ENCODE measurements at regions not wholly inside any gene's neighbourhood (a gene's known extent, or its start where the extent isn't known, plus 50 kb on each side); places are given as distances from the start of the nearest gene placed in this dataset.
"Not testable (repeated sequence)": the region's sequence is repeated elsewhere in the genome, so short reads cannot be mapped to it uniquely, and the experiment has no call there.

- Mint-ChIP-seq H3K36me3 (no peaks in the 10 kb centered on the region), H3K4me1 (peaks cover 10% of the 10 kb centered on the region), H3K4me3 (no peak overlapping the region), H3K9me3 (peaks cover 4% of the 10 kb centered on the region), H3K27me3 (no peaks in the 10 kb centered on the region), H3K27ac (peak overlapping the region; percentile 35)
- DNase-seq: no peak
- CTCF ChIA-PET: no interaction called here
These were observed 147.5 kb downstream of the NFKBIZ start for GRCh38 chr3:101996832-101997231.

DNA sequence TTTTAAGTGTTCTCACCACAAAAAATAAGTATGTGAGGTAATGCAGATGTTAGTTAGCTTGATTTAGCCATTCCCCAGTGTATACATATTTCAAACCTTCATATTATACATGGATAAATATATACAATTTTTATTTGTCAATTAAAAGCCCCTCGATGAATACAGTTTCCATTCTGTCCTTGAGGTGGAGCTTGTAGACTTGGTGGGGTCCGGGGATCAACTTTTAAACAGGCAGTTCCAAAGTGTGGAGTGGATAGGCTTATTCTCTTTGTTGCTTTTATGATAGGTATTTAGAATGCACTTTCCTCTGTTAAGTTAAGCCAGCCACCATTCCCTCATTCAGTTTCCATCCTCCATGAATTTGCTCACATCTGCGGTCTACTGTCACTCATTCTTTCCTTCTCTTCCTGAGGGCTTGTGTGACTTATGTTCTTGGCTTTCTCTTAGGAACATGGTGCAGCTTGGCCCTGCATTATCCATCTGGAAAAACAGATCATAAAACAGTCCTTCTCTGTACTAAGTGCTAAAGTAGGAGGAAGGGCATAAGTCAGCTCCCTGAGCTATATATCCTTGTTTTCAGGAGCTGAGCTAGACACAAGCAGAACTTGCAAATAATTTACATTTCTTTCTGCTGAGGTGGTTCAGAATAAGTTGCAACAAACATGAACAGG lies 149.1 kb downstream of the NFKBIZ start:
- Mint-ChIP-seq H3K4me3 (no peak overlapping the region), H3K9me3 (peaks cover 9% of the 10 kb centered on the region), H3K27me3 (no peaks in the 10 kb centered on the region), H3K36me3 (no peaks in the 10 kb centered on the region), H3K27ac (no peak overlapping the region), H3K4me1 (peaks cover 13% of the 10 kb centered on the region)
- CTCF ChIA-PET: interaction anchor here (1.4 kb wide), 1 partner anchor 19 kb away, joined by 3 read pairs; no protein-coding TSS in a partner anchor
- no peak for DNase-seq

GRCh38 chr3:101999177-101999779 lies 150.0 kb downstream of the NFKBIZ start:
- Mint-ChIP-seq H3K9me3 (peaks cover 9% of the 10 kb centered on the region), H3K4me1 (peaks cover 13% of the 10 kb centered on the region), H3K27ac (no peak overlapping the region), H3K36me3 (no peaks in the 10 kb centered on the region), H3K27me3 (no peaks in the 10 kb centered on the region), H3K4me3 (no peak overlapping the region)
- CTCF ChIA-PET: interaction anchor here (1.4 kb wide), 1 partner anchor 18 kb away, joined by 3 read pairs; no protein-coding TSS in a partner anchor
- DNase-seq: no peak

DNA sequence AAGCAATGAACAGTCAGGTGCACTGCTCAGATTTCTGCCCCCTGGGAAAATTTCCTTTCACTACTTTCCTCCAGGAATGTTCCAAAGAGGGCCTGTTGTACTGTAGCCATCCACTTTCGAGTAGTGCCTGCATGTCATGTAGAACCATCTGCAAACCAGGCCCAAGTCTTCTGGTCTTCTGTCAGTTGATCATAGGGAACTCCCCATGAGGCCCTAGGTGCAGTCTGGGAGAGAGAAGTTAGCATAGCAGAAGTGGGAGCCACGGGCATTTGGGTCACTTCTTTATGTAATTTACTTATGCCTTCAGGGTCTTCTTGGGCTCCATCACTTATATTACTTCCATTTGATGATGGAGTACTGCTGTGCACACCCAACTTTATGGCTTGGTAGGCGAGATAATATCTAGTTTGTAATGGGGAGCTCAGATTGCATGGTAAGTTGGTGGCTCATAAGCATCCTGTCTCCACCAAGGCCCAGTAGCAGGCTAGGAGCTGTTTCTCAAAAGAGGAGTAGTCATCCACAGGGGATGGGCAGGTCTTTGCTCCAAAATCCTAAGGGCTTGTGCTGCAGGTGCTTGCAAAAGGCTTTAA lies 151.4 kb downstream of the NFKBIZ start:
- DNase-seq: no peak
- H3K36me3 Mint-ChIP-seq: no peaks in the 10 kb centered on the region
- H3K4me3 Mint-ChIP-seq: no peak overlapping the region
- CTCF ChIA-PET: no interaction called here
- H3K9me3 Mint-ChIP-seq: peaks cover 9% of the 10 kb centered on the region
- H3K4me1 Mint-ChIP-seq: peaks cover 6% of the 10 kb centered on the region
- no peaks in the 10 kb centered on the region for H3K27me3 Mint-ChIP-seq
- no peak overlapping the region for H3K27ac Mint-ChIP-seq

DNA sequence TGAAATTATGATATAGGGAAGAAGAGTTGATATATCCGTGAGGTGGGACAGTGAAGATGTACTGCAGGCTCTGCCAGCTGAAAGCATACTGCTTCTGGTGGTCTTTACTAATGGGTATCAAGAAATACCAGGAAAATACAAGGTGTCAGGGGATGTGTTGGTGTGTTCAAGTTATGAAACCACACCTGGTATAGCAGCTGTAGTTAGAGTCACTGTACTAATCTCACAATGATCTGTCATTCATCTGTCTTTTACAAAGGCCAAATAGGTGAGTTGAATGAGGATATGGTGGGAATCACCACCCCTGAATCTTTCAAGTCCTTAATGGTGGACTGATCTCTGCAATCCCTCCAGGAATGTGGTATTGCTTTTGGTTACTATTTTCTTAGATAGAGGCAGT lies 152.7 kb downstream of the NFKBIZ start:
- H3K4me1 Mint-ChIP-seq: peaks cover 6% of the 10 kb centered on the region
- H3K27me3 Mint-ChIP-seq: no peaks in the 10 kb centered on the region

DNA sequence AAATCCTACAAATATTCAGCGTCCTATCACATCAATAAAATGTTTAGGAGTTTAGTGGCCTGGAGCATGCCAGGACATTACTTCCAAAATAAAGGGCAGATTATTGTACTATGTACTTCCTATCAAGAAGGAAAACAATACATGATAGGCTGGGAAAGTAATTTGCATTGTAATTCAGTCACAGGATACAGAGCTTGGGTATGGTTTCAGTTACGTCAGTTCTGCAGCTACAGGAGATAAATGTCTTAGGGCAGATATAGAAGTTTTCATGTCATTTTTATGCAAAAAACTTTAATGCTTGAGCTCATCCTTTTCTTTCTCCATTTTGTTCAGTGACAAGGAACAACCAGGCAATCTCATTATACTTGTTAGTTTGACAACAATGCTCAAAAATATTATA lies 155.2 kb downstream of the NFKBIZ start:
- Mint-ChIP-seq H3K9me3 (peaks cover 13% of the 10 kb centered on the region), H3K4me3 (no peak overlapping the region)
- CTCF ChIA-PET: no interaction called here

More for the DNA sequence above, 152.7 kb downstream of the NFKBIZ start:
- CTCF ChIA-PET: no interaction called here
- no peaks in the 10 kb centered on the region for H3K36me3 Mint-ChIP-seq
- no peak overlapping the region for H3K27ac Mint-ChIP-seq
- H3K4me3 Mint-ChIP-seq: no peak overlapping the region
- peaks cover 9% of the 10 kb centered on the region for H3K9me3 Mint-ChIP-seq
- no peak for DNase-seq

DNA sequence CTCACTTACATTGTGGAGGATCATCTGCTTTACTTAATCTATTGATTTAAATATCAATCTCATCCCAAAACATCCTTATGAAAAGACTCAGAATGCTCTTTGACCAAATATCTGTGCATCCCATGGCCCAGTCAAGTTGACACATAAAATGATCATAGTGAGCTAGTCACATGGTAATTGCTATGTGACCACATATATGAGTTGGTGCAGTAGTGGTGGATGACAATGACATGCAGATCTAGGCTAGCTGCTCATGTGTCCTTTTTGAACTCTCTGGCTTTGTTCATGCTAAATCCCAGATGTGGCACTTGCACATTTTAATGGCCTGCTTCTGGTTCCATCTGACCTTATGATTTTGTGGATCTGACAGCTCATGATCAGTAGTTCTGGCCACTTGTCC lies 156.2 kb downstream of the NFKBIZ start:
- Mint-ChIP-seq H3K4me1 (peaks cover 6% of the 10 kb centered on the region), H3K27ac (no peak overlapping the region), H3K36me3 (no peaks in the 10 kb centered on the region), H3K4me3 (no peak overlapping the region), H3K9me3 (peaks cover 13% of the 10 kb centered on the region), H3K27me3 (no peaks in the 10 kb centered on the region)
- no peak for DNase-seq
- CTCF ChIA-PET: no interaction called here

More for the DNA sequence above, 155.2 kb downstream of the NFKBIZ start:
- H3K27ac Mint-ChIP-seq: no peak overlapping the region
- H3K36me3 Mint-ChIP-seq: no peaks in the 10 kb centered on the region
- no peaks in the 10 kb centered on the region for H3K27me3 Mint-ChIP-seq
- DNase-seq: no peak
- H3K4me1 Mint-ChIP-seq: peaks cover 6% of the 10 kb centered on the region

DNA sequence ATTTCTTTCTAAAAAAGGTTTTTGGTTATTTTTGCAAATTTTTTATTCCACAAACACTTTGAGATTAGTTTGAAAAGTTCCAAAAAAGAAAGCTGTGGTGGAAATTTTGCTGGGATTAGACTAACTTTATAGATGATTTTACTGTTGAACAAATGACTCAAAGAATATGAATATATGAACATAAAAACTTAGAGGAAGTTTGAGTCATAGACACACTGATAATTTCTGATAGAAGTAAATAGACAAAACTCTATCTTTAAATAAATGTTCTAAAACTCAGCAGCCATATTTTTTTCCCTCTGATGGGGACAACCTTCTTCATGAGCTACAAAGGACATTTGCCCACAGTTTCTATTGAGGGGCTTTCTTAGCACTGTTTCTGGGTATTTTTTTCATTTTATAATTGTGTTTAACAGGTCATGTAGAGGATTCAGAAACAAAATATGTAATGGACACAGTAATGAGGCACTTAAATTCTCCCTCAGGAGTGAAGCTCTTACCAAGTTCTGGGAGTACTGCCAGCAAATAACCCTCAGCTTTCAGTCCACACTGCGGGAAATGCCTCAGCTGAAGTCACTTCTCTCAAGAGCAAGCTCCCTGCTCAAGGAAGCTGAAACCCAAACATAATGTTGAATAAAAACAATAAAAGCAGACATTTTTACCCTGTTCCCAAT lies 157.6 kb downstream of the NFKBIZ start:
- Mint-ChIP-seq H3K9me3 (peaks cover 11% of the 10 kb centered on the region), H3K36me3 (no peaks in the 10 kb centered on the region), H3K27me3 (no peaks in the 10 kb centered on the region), H3K27ac (no peak overlapping the region), H3K4me3 (no peak overlapping the region), H3K4me1 (peaks cover 2% of the 10 kb centered on the region)
- CTCF ChIA-PET: no interaction called here
- no peak for DNase-seq

GRCh38 chr3:102008436-102008835 lies 159.1 kb downstream of the NFKBIZ start:
- H3K9me3 Mint-ChIP-seq: peaks cover 17% of the 10 kb centered on the region
- H3K27me3 Mint-ChIP-seq, CTCF ChIA-PET, H3K4me1 Mint-ChIP-seq, DNase-seq, H3K4me3 Mint-ChIP-seq, H3K36me3 Mint-ChIP-seq, H3K27ac Mint-ChIP-seq: not testable (repeated sequence)

- H3K9me3 Mint-ChIP-seq: peaks cover 17% of the 10 kb centered on the region
- H3K27ac Mint-ChIP-seq: no peak overlapping the region
- no peak overlapping the region for H3K4me3 Mint-ChIP-seq
- H3K4me1 Mint-ChIP-seq: peaks cover 12% of the 10 kb centered on the region
- CTCF ChIA-PET: interaction anchor here (1.2 kb wide), 1 partner anchor 18 kb away, joined by 3 read pairs; no protein-coding TSS in a partner anchor
- peaks cover 2% of the 10 kb centered on the region for H3K36me3 Mint-ChIP-seq
- no peaks in the 10 kb centered on the region for H3K27me3 Mint-ChIP-seq
- DNase-seq: no peak
These were observed 167.1 kb downstream of the NFKBIZ start for GRCh38 chr3:102016417-102016816.

GRCh38 chr3:102017784-102018183 lies 168.5 kb downstream of the NFKBIZ start:
- peaks cover 9% of the 10 kb centered on the region for H3K9me3 Mint-ChIP-seq
- no peak for DNase-seq
- CTCF ChIA-PET: interaction anchor here (0.6 to 1.2 kb wide), 2 partner anchors 11 to 19 kb away, joined by 3 to 4 read pairs; no protein-coding TSS in a partner anchor
- H3K36me3 Mint-ChIP-seq: peaks cover 2% of the 10 kb centered on the region
- H3K4me1 Mint-ChIP-seq: peaks cover 12% of the 10 kb centered on the region
- no peaks in the 10 kb centered on the region for H3K27me3 Mint-ChIP-seq
- H3K4me3 Mint-ChIP-seq: no peak overlapping the region
- no peak overlapping the region for H3K27ac Mint-ChIP-seq

DNA sequence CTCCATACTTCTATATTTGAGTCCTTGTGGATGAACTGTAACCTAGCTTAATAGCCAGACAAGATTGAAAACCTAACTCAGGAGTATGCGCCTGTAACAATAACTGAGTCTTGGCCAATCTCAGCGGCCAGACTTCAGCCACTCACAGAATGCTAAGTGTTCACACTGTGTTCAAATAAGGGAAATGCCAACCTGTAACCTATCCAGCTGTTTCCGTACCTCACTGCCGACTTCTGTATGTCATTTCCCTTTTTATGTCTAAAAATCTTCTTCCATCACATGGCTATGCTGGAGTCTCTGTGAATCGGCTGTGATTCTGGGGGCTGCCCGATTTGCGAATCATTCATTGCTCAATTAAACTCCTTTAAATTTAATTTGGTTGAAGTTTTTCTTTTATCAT lies 169.2 kb downstream of the NFKBIZ start:
- CTCF ChIA-PET: interaction anchor here (0.6 kb wide), 1 partner anchor 44 kb away, joined by 3 read pairs; no protein-coding TSS in a partner anchor
- H3K27ac Mint-ChIP-seq: no peak overlapping the region
- peaks cover 12% of the 10 kb centered on the region for H3K4me1 Mint-ChIP-seq
- H3K9me3 Mint-ChIP-seq: peaks cover 4% of the 10 kb centered on the region
- peaks cover 2% of the 10 kb centered on the region for H3K36me3 Mint-ChIP-seq
- DNase-seq: no peak
- no peak overlapping the region for H3K4me3 Mint-ChIP-seq
- no peaks in the 10 kb centered on the region for H3K27me3 Mint-ChIP-seq

DNA sequence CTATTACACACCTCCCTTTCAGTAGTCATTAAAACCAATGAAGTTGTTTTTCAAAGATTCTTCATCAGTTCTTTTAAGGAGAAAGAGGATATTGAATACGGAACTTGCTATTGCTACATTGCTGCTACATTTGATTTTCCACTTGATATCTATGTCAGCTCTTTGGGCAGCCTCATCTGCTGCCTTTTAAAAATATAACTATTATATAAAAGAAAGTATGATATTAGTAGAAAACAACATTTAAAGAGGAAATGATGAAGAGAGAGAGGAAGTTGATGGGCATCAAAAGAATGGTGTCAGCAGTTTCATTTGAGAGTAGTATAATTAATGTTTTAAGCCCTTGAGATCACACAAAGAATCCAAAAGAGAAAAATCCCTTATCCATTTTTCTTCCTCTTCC lies 171.4 kb downstream of the NFKBIZ start:
- Mint-ChIP-seq H3K27ac (no peak overlapping the region), H3K36me3 (peaks cover 2% of the 10 kb centered on the region), H3K4me1 (peaks cover 12% of the 10 kb centered on the region), H3K4me3 (no peak overlapping the region), H3K9me3 (peaks cover 4% of the 10 kb centered on the region), H3K27me3 (peaks cover 3% of the 10 kb centered on the region)
- DNase-seq: no peak
- CTCF ChIA-PET: no interaction called here

DNA sequence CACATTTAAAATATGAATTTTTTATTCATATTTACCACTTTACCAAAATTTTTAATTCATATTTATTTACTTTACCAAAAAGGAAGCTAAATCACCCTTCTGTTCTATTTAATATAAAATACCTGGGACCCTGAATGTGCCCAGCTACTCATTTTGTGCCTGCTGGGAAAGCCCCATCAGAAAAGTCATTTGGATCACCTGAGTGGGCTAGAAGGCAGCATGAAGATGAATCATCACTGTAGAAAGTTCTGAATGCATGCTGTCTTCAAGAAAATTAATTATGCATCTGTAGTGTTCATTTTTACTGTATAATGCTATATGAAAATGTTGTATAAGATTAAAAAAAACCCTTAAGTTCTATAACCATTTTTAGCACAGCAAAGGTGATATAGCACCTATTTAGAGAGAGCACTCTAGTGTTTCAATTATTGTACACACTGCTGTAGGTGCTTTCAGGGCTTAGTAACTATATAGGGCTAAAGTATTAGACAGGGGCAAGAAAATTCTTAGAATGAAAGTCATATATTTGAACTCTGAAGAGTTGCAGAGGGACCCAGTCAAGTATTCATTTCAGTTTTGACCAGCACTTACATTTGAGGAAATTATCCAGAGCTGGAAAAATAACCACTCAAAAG lies 175.1 kb downstream of the NFKBIZ start:
- DNase-seq: no peak
- Mint-ChIP-seq H3K36me3 (no peaks in the 10 kb centered on the region), H3K27ac (no peak overlapping the region), H3K4me3 (no peak overlapping the region), H3K27me3 (peaks cover 3% of the 10 kb centered on the region), H3K4me1 (peaks cover 7% of the 10 kb centered on the region), H3K9me3 (no peaks in the 10 kb centered on the region)
- CTCF ChIA-PET: interaction anchor here (1.0 kb wide), 1 partner anchor 205 kb away, joined by 3 read pairs; no protein-coding TSS in a partner anchor
